Urothelium cell line (cell line): ENCODE measurements at regions not wholly inside any gene's neighbourhood (a gene's known extent, or its start where the extent isn't known, plus 50 kb on each side); places are given as distances from the start of the nearest gene placed in this dataset.

Experiments used
- DNase-seq: peaks from one replicate; pipeline ENCODE4 v3.0.0; 2011; ENCODE audit warnings: low spot score, mixed read lengths
- FAIRE-seq: peaks from 2 replicates; lab custom pipeline; 2011; peaks lifted over from hg19 to GRCh38; lab: Jason Lieb, UNC

- no peak for FAIRE-seq
- no peak for DNase-seq
Measured at GRCh38 chr18:64276311-64277090, 127.6 kb upstream of the LINC00305 start.

- FAIRE-seq, result no peak
Measured at GRCh38 chr18:64275593-64276300, 126.9 kb upstream of the LINC00305 start.

GRCh38 chr18:64273724-64274123 is 124.8 kb upstream of the LINC00305 start:
- DNase-seq (no peak), FAIRE-seq (no peak)

More at GRCh38 chr18:64275593-64276300, 126.9 kb upstream of the LINC00305 start:
- DNase-seq, result no peak

- DNase-seq (no peak), FAIRE-seq (no peak)
Measured at GRCh38 chr18:64271975-64272659, 123.2 kb upstream of the LINC00305 start.

GRCh38 chr18:64271246-64271645 is 122.4 kb upstream of the LINC00305 start:
- FAIRE-seq (no peak), DNase-seq (no peak)

GRCh38 chr18:64270608-64271007 is 121.7 kb upstream of the LINC00305 start:
- DNase-seq (no peak), FAIRE-seq (no peak)

GRCh38 chr18:64270121-64270520 is 121.2 kb upstream of the LINC00305 start:
- FAIRE-seq, result no peak
- no peak for DNase-seq

- DNase-seq (no peak), FAIRE-seq (no peak)
Measured at GRCh38 chr18:64264171-64264570, 115.3 kb upstream of the LINC00305 start.

- no peak for FAIRE-seq
Measured at GRCh38 chr18:64260810-64261209, 111.9 kb upstream of the LINC00305 start.

GRCh38 chr18:64259871-64260270 is 111.0 kb upstream of the LINC00305 start:
- no peak for FAIRE-seq
- no peak for DNase-seq

More at GRCh38 chr18:64260810-64261209, 111.9 kb upstream of the LINC00305 start:
- DNase-seq, result no peak

GRCh38 chr18:64258111-64258650 is 109.3 kb upstream of the LINC00305 start:
- FAIRE-seq (no peak), DNase-seq (no peak)

- DNase-seq (no peak), FAIRE-seq (no peak)
Measured at GRCh38 chr18:64254399-64255093, 105.7 kb upstream of the LINC00305 start.

GRCh38 chr18:64253873-64254272 is 105.0 kb upstream of the LINC00305 start:
- FAIRE-seq (no peak), DNase-seq (no peak)

- DNase-seq (no peak), FAIRE-seq (no peak)
Measured at GRCh38 chr18:64253222-64253621, 104.3 kb upstream of the LINC00305 start.

- FAIRE-seq, result no peak
Measured at GRCh38 chr18:64248836-64249235, 99.9 kb upstream of the LINC00305 start.

GRCh38 chr18:64245126-64245861 is 96.4 kb upstream of the LINC00305 start:
- DNase-seq (no peak), FAIRE-seq (no peak)

More at GRCh38 chr18:64248836-64249235, 99.9 kb upstream of the LINC00305 start:
- no peak for DNase-seq

GRCh38 chr18:64244571-64244970 is 95.7 kb upstream of the LINC00305 start:
- FAIRE-seq (no peak), DNase-seq (no peak)

GRCh38 chr18:64240316-64240715 is 91.4 kb upstream of the LINC00305 start:
- FAIRE-seq (no peak), DNase-seq (no peak)

GRCh38 chr18:64238076-64238475 is 89.2 kb upstream of the LINC00305 start:
- DNase-seq (no peak), FAIRE-seq (no peak)

- no peak for FAIRE-seq
- DNase-seq, result no peak
Measured at GRCh38 chr18:64234321-64234720, 85.4 kb upstream of the LINC00305 start.
